Transverse colon (tissue), 4 donors: ENCODE measurements at regions not wholly inside any gene's neighbourhood (a gene's known extent, or its start where the extent isn't known, plus 50 kb on each side); places are given as distances from the start of the nearest gene placed in this dataset.

Source experiments
- DNase-seq: peaks from one replicate; pipeline ENCODE4 v3.0.0-alpha.2; 2019
- H3K27ac ChIP-seq, 4 donors: fragments of 200-600 bp; sonication (generic); 2 replicates each; pipeline ENCODE4 v1.5.1; 2016 to 2018; ENCODE audit warnings: inconsistent platforms in 4 of 4
- H3K27me3 ChIP-seq: fragments of 200-600 bp; sonication (generic); 2 replicates; pipeline ENCODE4 v1.5.1; 2017; ENCODE audit warnings: inconsistent platforms
- H3K36me3 ChIP-seq, 4 donors: fragments of 200-600 bp; sonication (generic); 2 replicates each; pipeline ENCODE4 v1.5.1; 2017 to 2019; ENCODE audit warnings: inconsistent platforms in 4 of 4
- H3K4me1 ChIP-seq, 4 donors: fragments of 200-600 bp; sonication (generic); 2 replicates each; pipeline ENCODE4 v1.5.1; 2017 to 2020; ENCODE audit warnings: inconsistent platforms in 4 of 4
- H3K4me3 ChIP-seq, 4 donors: fragments of 200-600 bp; sonication (generic); 1 replicate in 1 of 4; 2 replicates in 3 of 4; pipeline versions ENCODE4 v1.5.1 to v1.6.1; 2017 to 2019; ENCODE audit warnings: inconsistent platforms in 4 of 4
- H3K9me3 ChIP-seq, 2 donors: fragments of 200-600 bp; sonication (generic); 2 replicates each; pipeline ENCODE4 v1.5.1; 2017 to 2019; ENCODE audit warnings: inconsistent platforms in 2 of 2
- CTCF ChIP-seq, 5 experiments: fragments of 200-600 bp in 3 of 5; fragments of 450-650 bp in 2 of 5; sonication (generic) in 3 of 5; IDR thresholded peaks; 1 replicate in 2 of 5; 2 replicates in 3 of 5; pipeline ENCODE4 v1.5.1; 2016 to 2017; ENCODE audit warnings: antibody characterized with exemption in 5 of 5, inconsistent platforms in 3 of 5, mild to moderate bottlenecking in 2 of 5, moderate library complexity in 1 of 5
- EP300 ChIP-seq: sonication (generic); formaldehyde crosslinking; IDR thresholded peaks from one replicate; pipeline ENCODE4 v1.6.1; 2017; ENCODE audit warnings: antibody characterized with exemption, low read depth
- POLR2A ChIP-seq: fragments of 450-650 bp; IDR thresholded peaks from one replicate; pipeline ENCODE4 v1.6.1; 2016; ENCODE audit warnings: antibody characterized with exemption, mild to moderate bottlenecking, moderate library complexity
- POLR2AphosphoS5 ChIP-seq, 3 donors: sonication (generic); formaldehyde crosslinking; IDR thresholded peaks; one replicate each; pipeline ENCODE4 v1.6.1; 2016; ENCODE audit warnings: antibody characterized with exemption in 3 of 3
- WGBS, 2 donors: methylation state at CpG; one replicate each; pipeline ENCODE4 v1.1.5; 2018; ENCODE audit warnings: low coverage in 1 of 2; 5-methylcytosine and 5-hydroxymethylcytosine counted together
- in situ Hi-C, 4 donors: fragments of 200-750 bp; cut with MboI; loops; one replicate each; pipeline versions ENCODE4 v1.15.0 to v1.15.1; 2017; ENCODE audit warnings: low sequenced_read_pairs in 3 of 4, low pct_ligation_motif_present in 1 of 4, low pct_unique_long_range_greater_than_20kb in 1 of 4
- intact Hi-C: fragments of 100-400 bp; cut with DNase I; formaldehyde crosslinking; loops from one replicate; pipeline ENCODE4 v1.15.1; 2023; ENCODE audit warnings: low total_unique reads

GRCh38 chr13:63690672-63691071 is 2275.0 kb upstream of the PCDH20 start:
- no peak for DNase-seq
- intact Hi-C loops (no loop called here), in situ Hi-C loops (no loop called here)
- H3K9me3 ChIP-seq: peaks cover 0 to 4% of the 10 kb centered on the region in 2 donors
- no peak overlapping the region for H3K27ac ChIP-seq
- TF ChIP-seq POLR2A: no peak
- TF ChIP-seq POLR2AphosphoS5 (IDR thresholded peaks at IDR 0.05): no peak
- WGBS, 2 donors: 67 to 73% methylated on average over 4 to 5 of the region's 5 CpGs
- H3K27me3 ChIP-seq: no peaks in the 10 kb centered on the region
- no peak overlapping the region for H3K4me3 ChIP-seq
- no peaks in the 10 kb centered on the region for H3K4me1 ChIP-seq
- H3K36me3 ChIP-seq: no peaks in the 10 kb centered on the region

- H3K4me1 ChIP-seq: no peaks in the 10 kb centered on the region
- in situ Hi-C loops: no loop called here
Observed at GRCh38 chr13:63684822-63685221, 2269.2 kb upstream of the PCDH20 start.

GRCh38 chr13:63680704-63681103 is 2265.1 kb upstream of the PCDH20 start:
- intact Hi-C loops: no loop called here
- H3K4me3 ChIP-seq: no peak overlapping the region
- no peak for DNase-seq
- no peaks in the 10 kb centered on the region for H3K9me3 ChIP-seq
- TF ChIP-seq POLR2AphosphoS5 (IDR thresholded peaks at IDR 0.05) (no peak), CTCF (IDR thresholded peaks at IDR 0.05) (no peak), EP300 (no peak), POLR2A (no peak)
- no peak overlapping the region for H3K27ac ChIP-seq
- H3K27me3 ChIP-seq: no peaks in the 10 kb centered on the region
- no peaks in the 10 kb centered on the region for H3K4me1 ChIP-seq
- no peaks in the 10 kb centered on the region for H3K36me3 ChIP-seq
- 10 to 19% methylated on average over 1 of the region's 1 CpG for WGBS, 2 donors
- in situ Hi-C loops: no loop called here

More at GRCh38 chr13:63684822-63685221, 2269.2 kb upstream of the PCDH20 start:
- H3K9me3 ChIP-seq: no peaks in the 10 kb centered on the region
- TF ChIP-seq POLR2AphosphoS5 (IDR thresholded peaks at IDR 0.05) (no peak), CTCF (IDR thresholded peaks at IDR 0.05) (no peak), POLR2A (no peak), EP300 (no peak)
- no peaks in the 10 kb centered on the region for H3K36me3 ChIP-seq
- intact Hi-C loops: no loop called here
- DNase-seq: no peak
- H3K27ac ChIP-seq: no peak overlapping the region
- no peaks in the 10 kb centered on the region for H3K27me3 ChIP-seq
- no peak overlapping the region for H3K4me3 ChIP-seq

GRCh38 chr13:63671296-63671695 is 2255.6 kb upstream of the PCDH20 start:
- in situ Hi-C loops: no loop called here
- TF ChIP-seq EP300 (no peak), POLR2AphosphoS5 (IDR thresholded peaks at IDR 0.05) (no peak), CTCF (IDR thresholded peaks at IDR 0.05) (no peak), POLR2A (no peak)
- H3K4me1 ChIP-seq: no peaks in the 10 kb centered on the region
- intact Hi-C loops: no loop called here
- no peak overlapping the region for H3K27ac ChIP-seq
- no peaks in the 10 kb centered on the region for H3K36me3 ChIP-seq
- no peak for DNase-seq
- no peaks in the 10 kb centered on the region for H3K9me3 ChIP-seq
- H3K4me3 ChIP-seq: no peak overlapping the region
- no peaks in the 10 kb centered on the region for H3K27me3 ChIP-seq

GRCh38 chr13:63651394-63651793 is 2235.7 kb upstream of the PCDH20 start:
- no peak for DNase-seq
- intact Hi-C loops (no loop called here), in situ Hi-C loops (no loop called here)
- no peak overlapping the region for H3K4me3 ChIP-seq
- no peaks in the 10 kb centered on the region for H3K4me1 ChIP-seq
- 92 to 94% methylated on average over 1 of the region's 1 CpG for WGBS, 2 donors
- H3K27me3 ChIP-seq: no peaks in the 10 kb centered on the region
- no peak for TF ChIP-seq POLR2A
- no peak for TF ChIP-seq EP300
- no peaks in the 10 kb centered on the region for H3K36me3 ChIP-seq
- H3K27ac ChIP-seq: no peak overlapping the region
- peaks cover 0 to 5% of the 10 kb centered on the region in 2 donors for H3K9me3 ChIP-seq
